GM10266 (cell line): ENCODE measurements at regions not wholly inside any gene's neighbourhood (a gene's known extent, or its start where the extent isn't known, plus 50 kb on each side); places are given as distances from the start of the nearest gene placed in this dataset.

Experiments
- DNase-seq: peaks from one replicate; pipeline ENCODE4 v3.0.0; 2012; ENCODE audit errors: extremely low spot score
- CTCF ChIP-seq: IDR thresholded peaks from 2 replicates; pipeline ENCODE4 v1.5.1; 2012; ENCODE audit warnings: mild to moderate bottlenecking, low read depth; ENCODE audit not compliant: control insufficient read depth, insufficient read depth; ENCODE audit errors: missing control alignments

- no peak for TF ChIP-seq CTCF
- DNase-seq: no peak
These were observed 106.5 kb upstream of the COL5A2 start for GRCh38 chr2:189285962-189286645.

GRCh38 chr2:189287363-189287762, 107.8 kb upstream of the COL5A2 start:
- TF ChIP-seq CTCF: no peak
- DNase-seq: no peak

- peak; percentile 43 for TF ChIP-seq CTCF
- DNase-seq: peak; percentile 8
These were observed 108.5 kb upstream of the COL5A2 start for GRCh38 chr2:189287982-189288521.

- TF ChIP-seq CTCF: no peak
- DNase-seq: no peak
These were observed 111.9 kb upstream of the COL5A2 start for GRCh38 chr2:189291460-189291859.

- no peak for DNase-seq
- TF ChIP-seq CTCF: no peak
These were observed 113.6 kb upstream of the COL5A2 start for GRCh38 chr2:189293164-189293563.

- no peak for TF ChIP-seq CTCF
- no peak for DNase-seq
These were observed 117.9 kb upstream of the COL5A2 start for GRCh38 chr2:189297446-189297845.

- DNase-seq: no peak
- no peak for TF ChIP-seq CTCF
These were observed 118.5 kb upstream of the COL5A2 start for GRCh38 chr2:189298038-189298437.
